ENCODE measurements at regions not wholly inside any gene's neighbourhood (a gene's known extent, or its start where the extent isn't known, plus 50 kb on each side); places are given as distances from the start of the nearest gene placed in this dataset.
"Not testable (repeated sequence)": the region's sequence is repeated elsewhere in the genome, so short reads cannot be mapped to it uniquely, and the experiment has no call there.

- no peak for DNase-seq (ENCODE audit: missing footprints)
- peak; percentile 92 for ATAC-seq
- intact Hi-C loops (cut with DNase I): no loop called here
Observed at GRCh38 chr9:36470643-36471290, 70.7 kb upstream of the RNF38 start.

GRCh38 chr9:36463467-36463866, 63.4 kb upstream of the RNF38 start:
- ATAC-seq (no peak), DNase-seq (ENCODE audit: missing footprints) (no peak)
- intact Hi-C loops (cut with DNase I): no loop called here

- intact Hi-C loops (cut with DNase I): no loop called here
- no peak for ATAC-seq
- no peak for DNase-seq (ENCODE audit: missing footprints)
Observed at GRCh38 chr9:36462245-36462644, 62.2 kb upstream of the RNF38 start.

- DNase-seq (ENCODE audit: missing footprints) (no peak), ATAC-seq (no peak)
- intact Hi-C loops (cut with DNase I): no loop called here
Observed at GRCh38 chr9:36461323-36461722, 61.3 kb upstream of the RNF38 start.

- DNase-seq (ENCODE audit: missing footprints): peak; percentile 65
- intact Hi-C loops (cut with DNase I); ATAC-seq: not testable (repeated sequence)
Observed at GRCh38 chr9:36458430-36458915, 58.4 kb upstream of the RNF38 start.

- no peak for ATAC-seq
- intact Hi-C loops (cut with DNase I): no loop called here
- DNase-seq (ENCODE audit: missing footprints): no peak
Observed at GRCh38 chr9:36457836-36458429, 57.9 kb upstream of the RNF38 start.

- intact Hi-C loops (cut with DNase I): no loop called here
- DNase-seq (ENCODE audit: missing footprints) (no peak), ATAC-seq (no peak)
Observed at GRCh38 chr9:36456480-36457065, 56.5 kb upstream of the RNF38 start.

- no peak for ATAC-seq
- intact Hi-C loops (cut with DNase I): no loop called here
- no peak for DNase-seq (ENCODE audit: missing footprints)
Observed at GRCh38 chr9:36451949-36452348, 51.9 kb upstream of the RNF38 start.

GRCh38 chr9:36450110-36450732, 50.2 kb upstream of the RNF38 start:
- no peak for ATAC-seq
- no peak for DNase-seq (ENCODE audit: missing footprints)
- intact Hi-C loops (cut with DNase I): loop anchor here (1.0 kb wide), 1 partner anchor 43 kb away; no protein-coding TSS in a partner anchor
